Spinal cord (tissue), 9 donors: ENCODE measurements at regions not wholly inside any gene's neighbourhood (a gene's known extent, or its start where the extent isn't known, plus 50 kb on each side); places are given as distances from the start of the nearest gene placed in this dataset.

ENCODE experiments used
- DNase-seq, 6 donors: peaks; one replicate each; pipeline versions ENCODE4 v3.0.0 to v3.0.0-alpha.2; 2013 to 2015; ENCODE audit warnings: low spot score in 6 of 6, low read depth in 4 of 6
- H3K27ac ChIP-seq: one replicate; pipeline ENCODE4 v1.5.1; 2013; ENCODE audit warnings: low read depth, low read length, control low read depth
- H3K27me3 ChIP-seq: one replicate; pipeline ENCODE4 v1.6.1; 2013; ENCODE audit warnings: low read length; ENCODE audit not compliant: control insufficient read depth, insufficient read depth
- H3K36me3 ChIP-seq: one replicate; pipeline ENCODE4 v1.6.1; 2013; ENCODE audit warnings: low read length; ENCODE audit not compliant: control insufficient read depth, insufficient read depth
- H3K4me1 ChIP-seq: one replicate; pipeline ENCODE4 v1.6.1; 2013; ENCODE audit warnings: low read length; ENCODE audit not compliant: control insufficient read depth, insufficient read depth
- H3K4me3 ChIP-seq: one replicate; pipeline ENCODE4 v1.5.1; 2013; ENCODE audit warnings: low read depth, low read length, control low read depth
- H3K9me3 ChIP-seq: one replicate; pipeline ENCODE4 v1.6.1; 2013; ENCODE audit warnings: low read length; ENCODE audit not compliant: control insufficient read depth, insufficient read depth
- WGBS: methylation state at CpG from one replicate; pipeline ENCODE4 v1.1.5; 2013; ENCODE audit warnings: missing lambda C conversion rate; ENCODE audit not compliant: insufficient coverage; 5-methylcytosine and 5-hydroxymethylcytosine counted together
- donor health status: healthy.

- no peaks in the 10 kb centered on the region for H3K9me3 ChIP-seq
- H3K36me3 ChIP-seq, result no peaks in the 10 kb centered on the region
- no peak overlapping the region for H3K4me3 ChIP-seq
- H3K4me1 ChIP-seq, result no peaks in the 10 kb centered on the region
- no peaks in the 10 kb centered on the region for H3K27me3 ChIP-seq
- H3K27ac ChIP-seq, result no peak overlapping the region
- WGBS, result 79% methylated on average over 4 of the region's 7 CpGs
- no peak for DNase-seq
These were observed 132.6 kb upstream of the COL8A1 start for GRCh38 chr3:99505646-99506269.

- H3K27ac ChIP-seq, result no peak overlapping the region
- no peaks in the 10 kb centered on the region for H3K36me3 ChIP-seq
- H3K9me3 ChIP-seq, result no peaks in the 10 kb centered on the region
- no peaks in the 10 kb centered on the region for H3K4me1 ChIP-seq
- WGBS, result no CpG with 5 or more reads among the region's 1 CpG
- DNase-seq, result no peak
- H3K27me3 ChIP-seq, result no peaks in the 10 kb centered on the region
- H3K4me3 ChIP-seq, result no peak overlapping the region
These were observed 133.2 kb upstream of the COL8A1 start for GRCh38 chr3:99505200-99505599.

GRCh38 chr3:99504258-99504657 is 134.1 kb upstream of the COL8A1 start:
- Histone ChIP-seq H3K4me1 (no peaks in the 10 kb centered on the region), H3K36me3 (no peaks in the 10 kb centered on the region), H3K9me3 (no peaks in the 10 kb centered on the region), H3K4me3 (no peak overlapping the region), H3K27me3 (no peaks in the 10 kb centered on the region), H3K27ac (peak overlapping the region; percentile 61)
- no peak for DNase-seq
- no CpG with 5 or more reads among the region's 2 CpGs for WGBS

DNA sequence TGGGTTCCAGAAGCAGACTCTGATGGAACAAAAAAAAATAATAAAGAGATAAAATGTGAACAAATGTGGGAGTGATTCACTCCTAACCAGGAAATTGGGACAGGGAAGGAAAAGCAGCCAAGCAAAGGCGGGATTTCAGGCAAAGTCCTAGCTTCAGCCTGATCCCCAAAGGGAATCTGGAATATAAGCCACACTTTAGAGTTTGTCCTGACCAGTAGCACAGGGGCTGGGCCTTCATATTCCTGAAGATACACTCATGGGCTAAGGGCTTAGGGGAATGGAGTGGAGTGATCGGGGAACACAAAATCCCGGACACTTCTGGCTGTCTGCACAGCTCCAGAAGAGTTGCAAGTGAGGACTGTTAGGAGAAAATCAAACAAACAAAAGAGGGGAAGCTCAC is 135.0 kb upstream of the COL8A1 start:
- no peaks in the 10 kb centered on the region for H3K4me1 ChIP-seq
- no peaks in the 10 kb centered on the region for H3K27me3 ChIP-seq
- no peaks in the 10 kb centered on the region for H3K9me3 ChIP-seq
- DNase-seq, result peak in 1 of 6 donors; percentile 15
- no peaks in the 10 kb centered on the region for H3K36me3 ChIP-seq
- H3K27ac ChIP-seq, result peak overlapping the region; percentile 61
- 94% methylated on average over 3 of the region's 3 CpGs for WGBS
- H3K4me3 ChIP-seq, result no peak overlapping the region

GRCh38 chr3:99502871-99503270 is 135.5 kb upstream of the COL8A1 start:
- Histone ChIP-seq H3K36me3 (no peaks in the 10 kb centered on the region), H3K27me3 (no peaks in the 10 kb centered on the region), H3K27ac (peak overlapping the region; percentile 61), H3K9me3 (no peaks in the 10 kb centered on the region), H3K4me3 (no peak overlapping the region), H3K4me1 (no peaks in the 10 kb centered on the region)
- peak in 1 of 6 donors; percentile 17 for DNase-seq
- WGBS, result no CpG with 5 or more reads among the region's 1 CpG

DNA sequence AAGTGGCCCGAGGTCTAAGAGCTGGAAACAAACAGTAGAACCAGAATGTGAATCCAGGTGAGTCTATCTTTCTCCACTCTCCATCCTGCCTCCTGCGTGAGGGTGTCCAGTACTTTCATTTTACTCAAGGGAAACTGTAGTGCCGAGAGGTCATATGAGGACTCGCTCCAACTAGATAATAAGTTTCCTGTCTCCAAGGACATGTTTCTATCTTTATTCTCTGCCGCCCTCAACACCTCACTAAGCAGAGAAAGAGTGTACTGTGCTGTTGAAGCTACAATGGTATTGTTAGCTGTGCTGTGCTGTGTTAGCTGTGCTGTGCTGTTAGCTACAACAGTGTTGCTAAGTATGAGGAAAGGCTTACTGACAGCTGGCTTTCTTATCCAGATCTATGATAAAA is 137.9 kb upstream of the COL8A1 start:
- Histone ChIP-seq H3K4me3 (no peak overlapping the region), H3K9me3 (no peaks in the 10 kb centered on the region), H3K27ac (no peak overlapping the region), H3K36me3 (no peaks in the 10 kb centered on the region), H3K4me1 (no peaks in the 10 kb centered on the region), H3K27me3 (no peaks in the 10 kb centered on the region)
- DNase-seq, result no peak
- 83% methylated on average over 1 of the region's 5 CpGs for WGBS

- Histone ChIP-seq H3K27ac (no peak overlapping the region), H3K36me3 (no peaks in the 10 kb centered on the region), H3K9me3 (no peaks in the 10 kb centered on the region), H3K4me3 (no peak overlapping the region), H3K27me3 (no peaks in the 10 kb centered on the region), H3K4me1 (no peaks in the 10 kb centered on the region)
- DNase-seq, result peak in 2 of 6 donors; percentile 21 to 35
- 100% methylated on average over 2 of the region's 4 CpGs for WGBS
These were observed 138.9 kb upstream of the COL8A1 start for GRCh38 chr3:99499235-99500158.

- WGBS, result 81% methylated on average over 8 of the region's 8 CpGs
- no peak overlapping the region for H3K4me3 ChIP-seq
- DNase-seq, result peak in 1 of 6 donors; percentile 36
- no peaks in the 10 kb centered on the region for H3K4me1 ChIP-seq
- no peak overlapping the region for H3K27ac ChIP-seq
- H3K27me3 ChIP-seq, result no peaks in the 10 kb centered on the region
- H3K36me3 ChIP-seq, result no peaks in the 10 kb centered on the region
- H3K9me3 ChIP-seq, result no peaks in the 10 kb centered on the region
These were observed 139.7 kb upstream of the COL8A1 start for GRCh38 chr3:99498550-99499234.

DNA sequence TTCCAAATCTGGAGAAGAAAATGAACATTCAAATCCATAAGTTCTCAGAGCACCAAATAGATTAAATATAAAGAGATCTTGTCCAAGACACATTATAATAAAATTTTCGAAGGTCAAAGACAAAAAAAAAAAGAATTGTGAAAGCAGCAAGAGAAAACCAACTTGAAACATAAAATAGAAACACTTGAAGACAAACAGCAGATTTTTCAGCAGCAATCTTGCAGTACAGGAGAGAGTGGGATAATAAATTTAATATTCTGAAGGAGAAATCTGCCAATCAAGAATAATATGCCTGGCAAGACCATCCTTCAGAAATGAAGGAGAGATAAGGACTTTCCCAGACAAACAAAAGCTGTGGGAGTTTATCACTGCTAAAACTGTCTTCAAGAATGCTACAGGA is 150.5 kb upstream of the COL8A1 start:
- Histone ChIP-seq H3K4me1 (no peaks in the 10 kb centered on the region), H3K27ac (no peak overlapping the region), H3K4me3 (no peak overlapping the region), H3K27me3 (no peaks in the 10 kb centered on the region), H3K36me3 (no peaks in the 10 kb centered on the region), H3K9me3 (peaks cover 4% of the 10 kb centered on the region)
- no CpG with 5 or more reads among the region's 1 CpG for WGBS
- no peak for DNase-seq
